Progenitor cell of endocrine pancreas (in vitro differentiated cells): ENCODE measurements at regions not wholly inside any gene's neighbourhood (a gene's known extent, or its start where the extent isn't known, plus 50 kb on each side); places are given as distances from the start of the nearest gene placed in this dataset.

Experiments
- DNase-seq: peaks from one replicate; pipeline ENCODE4 v3.0.0; 2021; ENCODE audit warnings: low spot score; ENCODE audit not compliant: unreplicated experiment
- H3K27ac Mint-ChIP-seq: 2 replicates; pipeline ENCODE4 v1.8.0; 2021; ENCODE audit warnings: mild to moderate bottlenecking, moderate library complexity, mixed read lengths
- H3K27me3 Mint-ChIP-seq: 2 replicates; pipeline ENCODE4 v1.8.0; 2021; ENCODE audit warnings: mixed read lengths
- H3K36me3 Mint-ChIP-seq: 2 replicates; pipeline ENCODE4 v1.8.0; 2022; ENCODE audit warnings: mixed read lengths; ENCODE audit not compliant: insufficient read depth
- H3K4me1 Mint-ChIP-seq: 2 replicates; pipeline ENCODE4 v1.8.0; 2021; ENCODE audit warnings: low read depth, mixed read lengths
- H3K4me3 Mint-ChIP-seq: 2 replicates; pipeline ENCODE4 v1.8.0; 2021; ENCODE audit warnings: low read depth, mild to moderate bottlenecking, moderate library complexity, mixed read lengths
- H3K9me3 Mint-ChIP-seq: 2 replicates; pipeline ENCODE4 v1.8.0; 2021; ENCODE audit warnings: low read depth, mixed read lengths
- CTCF ChIP-seq: fragments of 200-600 bp; sonication (generic); IDR thresholded peaks from one replicate; pipeline ENCODE4 v1.5.0; 2021; ENCODE audit warnings: antibody characterized with exemption, mild to moderate bottlenecking; ENCODE audit not compliant: unreplicated experiment

GRCh38 chr7:16359216-16359615, 62.1 kb downstream of the CRPPA start:
- no peak for TF ChIP-seq CTCF
- DNase-seq: no peak
- no peaks in the 10 kb centered on the region for H3K4me1 Mint-ChIP-seq
- no peak overlapping the region for H3K27ac Mint-ChIP-seq
- H3K9me3 Mint-ChIP-seq: no peaks in the 10 kb centered on the region
- no peaks in the 10 kb centered on the region for H3K27me3 Mint-ChIP-seq
- no peak overlapping the region for H3K4me3 Mint-ChIP-seq
- no peaks in the 10 kb centered on the region for H3K36me3 Mint-ChIP-seq

- DNase-seq: no peak
- H3K27ac Mint-ChIP-seq: no peak overlapping the region
- TF ChIP-seq CTCF: no peak
- H3K4me1 Mint-ChIP-seq: no peaks in the 10 kb centered on the region
- H3K27me3 Mint-ChIP-seq: no peaks in the 10 kb centered on the region
- H3K9me3 Mint-ChIP-seq: no peaks in the 10 kb centered on the region
- H3K4me3 Mint-ChIP-seq: no peak overlapping the region
- H3K36me3 Mint-ChIP-seq: no peaks in the 10 kb centered on the region
These were observed 63.4 kb downstream of the CRPPA start for GRCh38 chr7:16357921-16358320.

- DNase-seq: no peak
- TF ChIP-seq CTCF: no peak
- H3K4me1 Mint-ChIP-seq: no peaks in the 10 kb centered on the region
- H3K27ac Mint-ChIP-seq: no peak overlapping the region
- no peak overlapping the region for H3K4me3 Mint-ChIP-seq
- H3K9me3 Mint-ChIP-seq: no peaks in the 10 kb centered on the region
- no peaks in the 10 kb centered on the region for H3K27me3 Mint-ChIP-seq
- H3K36me3 Mint-ChIP-seq: no peaks in the 10 kb centered on the region
These were observed 63.9 kb downstream of the CRPPA start for GRCh38 chr7:16357474-16357873.

GRCh38 chr7:16356301-16356958, 64.9 kb downstream of the CRPPA start:
- no peak for TF ChIP-seq CTCF
- no peaks in the 10 kb centered on the region for H3K36me3 Mint-ChIP-seq
- no peaks in the 10 kb centered on the region for H3K27me3 Mint-ChIP-seq
- no peaks in the 10 kb centered on the region for H3K4me1 Mint-ChIP-seq
- H3K9me3 Mint-ChIP-seq: peaks cover 2% of the 10 kb centered on the region
- DNase-seq: no peak
- no peak overlapping the region for H3K27ac Mint-ChIP-seq
- no peak overlapping the region for H3K4me3 Mint-ChIP-seq

- H3K4me3 Mint-ChIP-seq: no peak overlapping the region
- H3K9me3 Mint-ChIP-seq: peaks cover 13% of the 10 kb centered on the region
- TF ChIP-seq CTCF: no peak
- no peaks in the 10 kb centered on the region for H3K36me3 Mint-ChIP-seq
- no peak overlapping the region for H3K27ac Mint-ChIP-seq
- no peak for DNase-seq
- H3K27me3 Mint-ChIP-seq: no peaks in the 10 kb centered on the region
- H3K4me1 Mint-ChIP-seq: no peaks in the 10 kb centered on the region
These were observed 66.8 kb downstream of the CRPPA start for GRCh38 chr7:16354573-16354972.
